H9 (cell line): ENCODE measurements at regions not wholly inside any gene's neighbourhood (a gene's known extent, or its start where the extent isn't known, plus 50 kb on each side); places are given as distances from the start of the nearest gene placed in this dataset.

Experiments
- DNase-seq: peaks from one replicate; pipeline ENCODE4 v3.0.0-alpha.2; 2017
- H2AFZ ChIP-seq: one replicate; pipeline ENCODE4 v1.6.1; 2013; ENCODE audit warnings: mild to moderate bottlenecking, low read length, control low read depth, moderate library complexity
- H2AK5ac ChIP-seq: 2 replicates; pipeline ENCODE4 v1.6.1; 2013; ENCODE audit warnings: low read length, control low read depth, mixed read lengths; ENCODE audit not compliant: insufficient read length
- H2BK120ac ChIP-seq: one replicate; pipeline ENCODE4 v1.6.1; 2013; ENCODE audit warnings: low read depth, mild to moderate bottlenecking, low read length, control low read depth, inconsistent platforms; ENCODE audit not compliant: poor library complexity, severe bottlenecking
- H2BK12ac ChIP-seq: 2 replicates; pipeline ENCODE4 v1.6.1; 2013; ENCODE audit warnings: low read length, control low read depth, mixed read lengths, low read depth; ENCODE audit not compliant: insufficient read length
- H2BK15ac ChIP-seq: 2 replicates; pipeline ENCODE4 v1.6.1; 2013; ENCODE audit warnings: low read depth, low read length, control low read depth
- H2BK20ac ChIP-seq: one replicate; pipeline ENCODE4 v1.6.1; 2013; ENCODE audit warnings: low read depth, mild to moderate bottlenecking, low read length, control low read depth, inconsistent platforms; ENCODE audit not compliant: poor library complexity, severe bottlenecking
- H2BK5ac ChIP-seq: 2 replicates; pipeline ENCODE4 v1.6.1; 2013; ENCODE audit warnings: low read length, control low read depth, mixed read lengths; ENCODE audit not compliant: insufficient read length
- H3K14ac ChIP-seq: 2 replicates; pipeline ENCODE4 v1.6.1; 2013; ENCODE audit warnings: low read length, control low read depth; ENCODE audit not compliant: insufficient read depth
- H3K18ac ChIP-seq: 2 replicates; pipeline ENCODE4 v1.6.1; 2013; ENCODE audit warnings: low read depth, mild to moderate bottlenecking, mixed read lengths, low read length, control low read depth; ENCODE audit not compliant: insufficient read length
- H3K23ac ChIP-seq: 2 replicates; pipeline ENCODE4 v1.6.1; 2013; ENCODE audit warnings: low read length, control low read depth, mixed read lengths, low read depth; ENCODE audit not compliant: insufficient read length
- H3K23me2 ChIP-seq: 2 replicates; pipeline ENCODE4 v1.6.1; 2013; ENCODE audit warnings: low read depth, mild to moderate bottlenecking, mixed read lengths, low read length, control low read depth; ENCODE audit not compliant: insufficient read length, poor library complexity, severe bottlenecking
- H3K27ac ChIP-seq: 2 replicates; pipeline ENCODE4 v1.5.1; 2013; ENCODE audit warnings: low read length, control low read depth, mixed read lengths, low read depth; ENCODE audit not compliant: insufficient read length
- H3K27me3 ChIP-seq: 2 replicates; pipeline ENCODE4 v1.6.1; 2013; ENCODE audit warnings: low read length, control low read depth, inconsistent platforms; ENCODE audit not compliant: insufficient read depth
- H3K4ac ChIP-seq: 2 replicates; pipeline ENCODE4 v1.6.1; 2013; ENCODE audit warnings: low read depth, mild to moderate bottlenecking, control low read depth, inconsistent platforms, low read length, moderate library complexity
- H3K4me1 ChIP-seq: 2 replicates; pipeline ENCODE4 v1.6.1; 2013; ENCODE audit warnings: low read length, control low read depth, inconsistent platforms; ENCODE audit not compliant: insufficient read depth
- H3K4me2 ChIP-seq: 2 replicates; pipeline ENCODE4 v1.6.1; 2013; ENCODE audit warnings: low read length, control low read depth, mixed read lengths; ENCODE audit not compliant: insufficient read length, insufficient read depth
- H3K56ac ChIP-seq: 2 replicates; pipeline ENCODE4 v1.6.1; 2013; ENCODE audit warnings: low read depth, mild to moderate bottlenecking, mixed read lengths, low read length, control low read depth; ENCODE audit not compliant: insufficient read length
- H3K79me1 ChIP-seq: 2 replicates; pipeline ENCODE4 v1.6.1; 2013; ENCODE audit warnings: low read depth, mild to moderate bottlenecking, moderate library complexity, low read length, control low read depth, inconsistent platforms; ENCODE audit not compliant: insufficient read depth, poor library complexity, severe bottlenecking
- H3K79me2 ChIP-seq: 2 replicates; pipeline ENCODE4 v1.6.1; 2013; ENCODE audit warnings: low read length, control low read depth, inconsistent platforms; ENCODE audit not compliant: insufficient read depth
- H3K9ac ChIP-seq: 2 replicates; pipeline ENCODE4 v1.6.1; 2013; ENCODE audit warnings: low read length, control low read depth, mixed read lengths; ENCODE audit not compliant: insufficient read length; ENCODE audit errors: extremely low read depth
- H3K9me3 ChIP-seq: one replicate; pipeline ENCODE4 v1.6.1; 2013; ENCODE audit warnings: low read depth, low read length, inconsistent platforms; ENCODE audit not compliant: control insufficient read depth
- H3T11ph ChIP-seq: one replicate; pipeline ENCODE4 v1.6.1; 2013; ENCODE audit warnings: mild to moderate bottlenecking, low read length, control low read depth, inconsistent platforms
- H4K20me1 ChIP-seq: one replicate; pipeline ENCODE4 v1.6.1; 2013; ENCODE audit not compliant: control insufficient read depth, insufficient read length, insufficient read depth
- H4K5ac ChIP-seq: 2 replicates; pipeline ENCODE4 v1.6.1; 2013; ENCODE audit warnings: low read depth, mild to moderate bottlenecking, mixed read lengths, low read length, control low read depth; ENCODE audit not compliant: insufficient read length
- H4K8ac ChIP-seq: replicated peaks from 2 replicates; pipeline ENCODE4 v1.6.1; 2013; ENCODE audit warnings: low read length, control low read depth, mixed read lengths, low read depth; ENCODE audit not compliant: insufficient read length
- H4K91ac ChIP-seq: 2 replicates; pipeline ENCODE4 v1.6.1; 2013; ENCODE audit warnings: low read depth, mild to moderate bottlenecking, moderate library complexity, mixed read lengths, low read length, control low read depth; ENCODE audit not compliant: insufficient read length
- H3K27ac Mint-ChIP-seq, 3 experiments: 2 replicates in 2 of 3; 3 replicates in 1 of 3; pipeline ENCODE4 v1.8.0; 2020 to 2021; ENCODE audit warnings: mixed read lengths in 3 of 3, mild to moderate bottlenecking in 1 of 3, moderate library complexity in 1 of 3
- H3K27me3 Mint-ChIP-seq: 2 replicates; pipeline ENCODE4 v1.8.0; 2021; ENCODE audit warnings: low read depth, mild to moderate bottlenecking, moderate library complexity, mixed read lengths
- H3K36me3 Mint-ChIP-seq, 3 experiments: 2 replicates in 2 of 3; 3 replicates in 1 of 3; pipeline ENCODE4 v1.8.0; 2020 to 2021; ENCODE audit warnings: low read depth in 3 of 3, mixed read lengths in 3 of 3; ENCODE audit not compliant: insufficient read depth in 1 of 3
- H3K4me1 Mint-ChIP-seq, 2 experiments: 2 replicates each; pipeline ENCODE4 v1.8.0; 2020; ENCODE audit warnings: mixed read lengths in 2 of 2
- H3K4me3 Mint-ChIP-seq, 2 experiments: 2 replicates in 1 of 2; 3 replicates in 1 of 2; pipeline ENCODE4 v1.8.0; 2020 to 2021; ENCODE audit warnings: mild to moderate bottlenecking in 2 of 2, mixed read lengths in 2 of 2, moderate library complexity in 1 of 2
- H3K9me3 Mint-ChIP-seq, 2 experiments: 2 replicates in 1 of 2; 3 replicates in 1 of 2; pipeline ENCODE4 v1.8.0; 2020; ENCODE audit warnings: mild to moderate bottlenecking in 2 of 2, mixed read lengths in 2 of 2, moderate library complexity in 1 of 2
- WGBS: extraction: QIAGEN DNeasy Blood & Tissue Kit; methylation state at CpG from one replicate; pipeline ENCODE4 v1.1.7; 2013; ENCODE audit warnings: missing lambda C conversion rate, low lambda C conversion rate, mixed read lengths; ENCODE audit not compliant: insufficient read length; ENCODE audit errors: extremely low coverage; 5-methylcytosine and 5-hydroxymethylcytosine counted together
- TF ChIP-seq, protein P1 (sequence below): fragments of 200-600 bp; sonication (generic); conservative IDR thresholded peaks from 3 replicates; pipeline ENCODE4 v1.8.0; 2021; ENCODE audit warnings: antibody characterized with exemption, mild to moderate bottlenecking

DNA sequence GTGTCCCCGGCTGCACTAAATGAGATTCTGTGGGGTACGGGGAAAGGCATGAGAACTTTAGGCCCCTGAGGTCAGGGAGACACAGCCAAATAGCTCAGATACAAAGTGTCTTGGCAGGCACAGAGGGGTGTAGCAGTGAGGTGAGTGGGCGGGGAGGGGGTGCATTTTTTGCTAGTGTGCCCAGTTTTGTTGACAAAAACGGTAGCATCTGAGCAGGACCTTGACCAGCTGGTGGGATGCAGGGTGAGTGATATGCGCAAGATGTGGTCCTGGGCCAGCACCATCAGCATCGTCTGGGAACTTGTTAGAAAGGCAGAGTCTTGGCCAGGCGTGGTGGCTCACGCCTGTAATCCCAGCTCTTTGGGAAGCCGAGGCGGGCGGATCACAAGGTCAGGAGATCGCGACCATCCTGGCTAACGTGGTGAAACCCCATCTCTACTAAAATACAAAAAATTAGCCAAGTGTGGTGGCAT is 127.3 kb upstream of the LGALSL start:
- Histone ChIP-seq H2AK5ac (no peak overlapping the region), H4K8ac (no peak overlapping the region), H3K27ac (no peak overlapping the region), H2AFZ (no peak overlapping the region), H3K4ac (no peak overlapping the region), H4K5ac (no peak overlapping the region), H3K23ac (no peak overlapping the region), H2BK5ac (no peak overlapping the region), H2BK20ac (no peak overlapping the region), H3K79me1 (no peaks in the 10 kb centered on the region), H3K14ac (no peak overlapping the region), H3K9me3 (no peaks in the 10 kb centered on the region), H3K79me2 (no peaks in the 10 kb centered on the region), H4K91ac (no peak overlapping the region), H3K27me3 (no peaks in the 10 kb centered on the region; the same call in 1 of the 2 replicates), H3K9ac (no peak overlapping the region), H3K18ac (no peak overlapping the region), H3K4me2 (no peak overlapping the region), H3K56ac (no peak overlapping the region), H3K4me1 (peaks cover 9% of the 10 kb centered on the region; the same call in 1 of the 2 replicates), H2BK12ac (no peak overlapping the region), H2BK120ac (no peak overlapping the region), H3T11ph (no peak overlapping the region), H3K23me2 (no peaks in the 10 kb centered on the region), H2BK15ac (no peak overlapping the region), H4K20me1 (no peaks in the 10 kb centered on the region)
- Mint-ChIP-seq H3K4me3 (no peak overlapping the region), H3K27ac (peak overlapping the region in 1 of 3 experiments; percentile 42; a peak in 1 of 7 replicates), H3K27me3 (peaks cover 7% of the 10 kb centered on the region), H3K9me3 (no peaks in the 10 kb centered on the region), H3K36me3 (no peaks in the 10 kb centered on the region; a peak in 1 of 7 replicates), H3K4me1 (peaks cover 60 to 69% of the 10 kb centered on the region in 2 experiments)
- whole genome bisulfite sequencing, result no CpG with 5 or more reads among the region's 14 CpGs
- no peak for DNase-seq
- TF ChIP-seq, protein P1, sequence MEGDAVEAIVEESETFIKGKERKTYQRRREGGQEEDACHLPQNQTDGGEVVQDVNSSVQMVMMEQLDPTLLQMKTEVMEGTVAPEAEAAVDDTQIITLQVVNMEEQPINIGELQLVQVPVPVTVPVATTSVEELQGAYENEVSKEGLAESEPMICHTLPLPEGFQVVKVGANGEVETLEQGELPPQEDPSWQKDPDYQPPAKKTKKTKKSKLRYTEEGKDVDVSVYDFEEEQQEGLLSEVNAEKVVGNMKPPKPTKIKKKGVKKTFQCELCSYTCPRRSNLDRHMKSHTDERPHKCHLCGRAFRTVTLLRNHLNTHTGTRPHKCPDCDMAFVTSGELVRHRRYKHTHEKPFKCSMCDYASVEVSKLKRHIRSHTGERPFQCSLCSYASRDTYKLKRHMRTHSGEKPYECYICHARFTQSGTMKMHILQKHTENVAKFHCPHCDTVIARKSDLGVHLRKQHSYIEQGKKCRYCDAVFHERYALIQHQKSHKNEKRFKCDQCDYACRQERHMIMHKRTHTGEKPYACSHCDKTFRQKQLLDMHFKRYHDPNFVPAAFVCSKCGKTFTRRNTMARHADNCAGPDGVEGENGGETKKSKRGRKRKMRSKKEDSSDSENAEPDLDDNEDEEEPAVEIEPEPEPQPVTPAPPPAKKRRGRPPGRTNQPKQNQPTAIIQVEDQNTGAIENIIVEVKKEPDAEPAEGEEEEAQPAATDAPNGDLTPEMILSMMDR, result no peak
